ENCODE measurements at regions not wholly inside any gene's neighbourhood (a gene's known extent, or its start where the extent isn't known, plus 50 kb on each side); places are given as distances from the start of the nearest gene placed in this dataset.

GRCh38 chr2:155161314-155161713 is 462.8 kb downstream of the KCNJ3 start (continued):
- TF ChIP-seq NFATC4 (CRISPR knock-in tag; IDR thresholded peaks at IDR 0.05) (no peak), CTCF (IDR thresholded peaks at IDR 0.05) (no peak), CBFB (CRISPR knock-in tag; IDR thresholded peaks at IDR 0.05; ENCODE audit: low read depth) (no peak), JAZF1 (CRISPR knock-in tag; IDR thresholded peaks at IDR 0.05) (no peak), TEAD4 (CRISPR knock-in tag; IDR thresholded peaks at IDR 0.05) (no peak), ZNF671 (CRISPR knock-in tag; IDR thresholded peaks at IDR 0.05) (no peak)
- TF ChIP-seq, protein P1, sequence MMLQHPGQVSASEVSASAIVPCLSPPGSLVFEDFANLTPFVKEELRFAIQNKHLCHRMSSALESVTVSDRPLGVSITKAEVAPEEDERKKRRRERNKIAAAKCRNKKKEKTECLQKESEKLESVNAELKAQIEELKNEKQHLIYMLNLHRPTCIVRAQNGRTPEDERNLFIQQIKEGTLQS (CRISPR knock-in tag; conservative IDR thresholded peaks at IDR 0.05): no peak

DNA sequence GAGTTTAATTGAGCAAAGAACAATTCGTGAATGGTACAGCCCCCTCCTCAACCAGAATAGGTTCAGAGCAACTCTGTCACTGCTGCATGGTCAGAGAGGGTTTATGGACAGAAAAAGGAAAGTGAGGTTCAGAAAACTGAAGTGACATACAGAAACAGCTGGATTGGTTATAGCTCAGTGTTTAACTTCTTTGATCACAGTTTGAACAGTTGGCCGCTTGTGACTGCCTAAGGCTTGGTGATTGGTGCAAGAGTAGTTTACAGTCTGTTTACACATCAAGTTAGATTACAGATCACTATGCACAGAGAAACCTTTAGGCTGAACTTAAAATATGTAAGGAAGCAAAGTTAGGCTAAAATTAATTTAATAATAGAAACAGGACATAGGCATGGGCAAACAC is 459.2 kb downstream of the KCNJ3 start:
- no peak overlapping the region for H3K4me3 Mint-ChIP-seq
- ATAC-seq: no peak
- no peaks in the 10 kb centered on the region for H3K27me3 Mint-ChIP-seq (ENCODE audit: low read depth)
- no peak for TF ChIP-seq RELA (CRISPR knock-in tag; IDR thresholded peaks at IDR 0.05; ENCODE audit: borderline replicate concordance)
- TF ChIP-seq FOXJ3 (CRISPR knock-in tag; IDR thresholded peaks at IDR 0.05; ENCODE audit: borderline replicate concordance): no peak
- TF ChIP-seq, protein P2, sequence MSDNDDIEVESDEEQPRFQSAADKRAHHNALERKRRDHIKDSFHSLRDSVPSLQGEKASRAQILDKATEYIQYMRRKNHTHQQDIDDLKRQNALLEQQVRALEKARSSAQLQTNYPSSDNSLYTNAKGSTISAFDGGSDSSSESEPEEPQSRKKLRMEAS (CRISPR knock-in tag; IDR thresholded peaks at IDR 0.05): no peak
- TF ChIP-seq IRF1 (CRISPR knock-in tag; IDR thresholded peaks at IDR 0.05): no peak
- no peak for TF ChIP-seq ZNF138 (CRISPR knock-in tag; conservative IDR thresholded peaks at IDR 0.05)
- no peak for TF ChIP-seq NR3C1 (CRISPR knock-in tag; conservative IDR thresholded peaks at IDR 0.05; ENCODE audit: low read depth)
- TF ChIP-seq, protein P3, sequence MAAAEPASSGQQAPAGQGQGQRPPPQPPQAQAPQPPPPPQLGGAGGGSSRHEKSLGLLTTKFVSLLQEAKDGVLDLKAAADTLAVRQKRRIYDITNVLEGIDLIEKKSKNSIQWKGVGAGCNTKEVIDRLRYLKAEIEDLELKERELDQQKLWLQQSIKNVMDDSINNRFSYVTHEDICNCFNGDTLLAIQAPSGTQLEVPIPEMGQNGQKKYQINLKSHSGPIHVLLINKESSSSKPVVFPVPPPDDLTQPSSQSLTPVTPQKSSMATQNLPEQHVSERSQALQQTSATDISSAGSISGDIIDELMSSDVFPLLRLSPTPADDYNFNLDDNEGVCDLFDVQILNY (CRISPR knock-in tag; IDR thresholded peaks at IDR 0.05): no peak
- TF ChIP-seq, protein P4, sequence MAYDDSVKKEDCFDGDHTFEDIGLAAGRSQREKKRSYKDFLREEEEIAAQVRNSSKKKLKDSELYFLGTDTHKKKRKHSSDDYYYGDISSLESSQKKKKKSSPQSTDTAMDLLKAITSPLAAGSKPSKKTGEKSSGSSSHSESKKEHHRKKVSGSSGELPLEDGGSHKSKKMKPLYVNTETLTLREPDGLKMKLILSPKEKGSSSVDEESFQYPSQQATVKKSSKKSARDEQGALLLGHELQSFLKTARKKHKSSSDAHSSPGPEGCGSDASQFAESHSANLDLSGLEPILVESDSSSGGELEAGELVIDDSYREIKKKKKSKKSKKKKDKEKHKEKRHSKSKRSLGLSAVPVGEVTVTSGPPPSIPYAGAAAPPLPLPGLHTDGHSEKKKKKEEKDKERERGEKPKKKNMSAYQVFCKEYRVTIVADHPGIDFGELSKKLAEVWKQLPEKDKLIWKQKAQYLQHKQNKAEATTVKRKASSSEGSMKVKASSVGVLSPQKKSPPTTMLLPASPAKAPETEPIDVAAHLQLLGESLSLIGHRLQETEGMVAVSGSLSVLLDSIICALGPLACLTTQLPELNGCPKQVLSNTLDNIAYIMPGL (CRISPR knock-in tag; IDR thresholded peaks at IDR 0.05): no peak
- TF ChIP-seq ZBTB21 (CRISPR knock-in tag; IDR thresholded peaks at IDR 0.05; ENCODE audit: borderline replicate concordance): no peak
- TF ChIP-seq TCF7 (CRISPR knock-in tag; IDR thresholded peaks at IDR 0.05; ENCODE audit: low read depth): no peak
- TF ChIP-seq AFF4 (CRISPR knock-in tag; IDR thresholded peaks at IDR 0.05; ENCODE audit: borderline replicate concordance): no peak
- TF ChIP-seq ZNF512 (CRISPR knock-in tag; IDR thresholded peaks at IDR 0.05; ENCODE audit: borderline replicate concordance): no peak
- TF ChIP-seq NR1H2 (CRISPR knock-in tag; IDR thresholded peaks at IDR 0.05): no peak
- TF ChIP-seq CBFB (CRISPR knock-in tag; IDR thresholded peaks at IDR 0.05; ENCODE audit: low read depth): no peak
- no peak for TF ChIP-seq ATF1 (CRISPR knock-in tag; IDR thresholded peaks at IDR 0.05)
- no peak overlapping the region for H3K27ac Mint-ChIP-seq
- H3K9me3 Mint-ChIP-seq: no peaks in the 10 kb centered on the region
- ChIA-PET CTCF (no interaction called here), POLR2A (no interaction called here)
- H3K36me3 Mint-ChIP-seq: no peaks in the 10 kb centered on the region
- no peak for DNase-seq (ENCODE audit: low spot score)
- H3K4me1 Mint-ChIP-seq: peaks cover 8% of the 10 kb centered on the region
